ENCODE measurements at regions not wholly inside any gene's neighbourhood (a gene's known extent, or its start where the extent isn't known, plus 50 kb on each side); places are given as distances from the start of the nearest gene placed in this dataset.
A peak's percentile ranks its signal among the peaks of the same experiment; 100 is the strongest.

DNA sequence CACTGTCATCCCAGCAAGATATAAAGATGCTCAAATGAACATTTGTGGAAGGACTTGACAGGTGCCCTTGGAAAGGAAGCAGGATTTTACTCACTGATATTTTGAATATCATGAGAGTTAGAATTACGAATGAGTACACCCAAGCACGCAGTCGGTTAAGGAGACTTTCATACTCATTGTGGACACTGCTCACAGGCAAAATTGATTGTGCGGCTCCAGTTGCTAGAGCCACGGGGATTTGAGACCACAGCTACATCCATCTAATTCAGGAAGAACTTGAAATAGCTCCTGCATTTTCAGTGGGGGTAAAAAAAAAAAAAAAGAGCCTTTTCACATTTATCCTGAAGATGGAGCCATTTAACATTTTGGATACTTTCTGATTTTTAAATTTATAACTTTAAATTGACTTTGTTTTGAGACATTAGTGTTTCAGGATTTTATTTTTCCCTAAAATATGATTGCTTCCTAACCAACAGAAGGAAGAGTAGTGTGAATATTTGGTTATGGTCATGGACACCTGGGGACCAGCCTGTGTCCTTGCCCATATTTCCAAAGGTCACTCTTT is 1080.1 kb upstream of the EEF2KMT start:
- no peak for DNase-seq

DNA sequence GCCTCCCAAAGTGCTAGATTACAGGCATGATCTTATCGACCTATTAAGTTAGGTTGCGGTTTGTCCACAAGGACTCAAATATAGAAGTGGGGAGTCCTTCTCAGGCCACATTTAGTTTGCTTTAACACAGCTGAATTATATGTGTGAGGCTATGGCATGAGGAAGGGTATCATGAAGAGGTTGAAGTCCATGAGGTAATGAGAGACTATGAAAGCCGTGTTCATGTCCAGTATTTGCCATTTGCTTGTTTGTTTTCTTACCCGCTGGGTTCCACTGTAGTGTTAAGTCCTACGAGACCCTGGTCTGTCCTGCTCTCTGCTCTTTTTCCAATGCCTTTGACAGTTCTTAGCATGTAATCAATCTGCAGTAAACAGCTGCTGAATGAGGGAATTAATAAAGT is 1072.4 kb upstream of the EEF2KMT start:
- DNase-seq = no peak

DNA sequence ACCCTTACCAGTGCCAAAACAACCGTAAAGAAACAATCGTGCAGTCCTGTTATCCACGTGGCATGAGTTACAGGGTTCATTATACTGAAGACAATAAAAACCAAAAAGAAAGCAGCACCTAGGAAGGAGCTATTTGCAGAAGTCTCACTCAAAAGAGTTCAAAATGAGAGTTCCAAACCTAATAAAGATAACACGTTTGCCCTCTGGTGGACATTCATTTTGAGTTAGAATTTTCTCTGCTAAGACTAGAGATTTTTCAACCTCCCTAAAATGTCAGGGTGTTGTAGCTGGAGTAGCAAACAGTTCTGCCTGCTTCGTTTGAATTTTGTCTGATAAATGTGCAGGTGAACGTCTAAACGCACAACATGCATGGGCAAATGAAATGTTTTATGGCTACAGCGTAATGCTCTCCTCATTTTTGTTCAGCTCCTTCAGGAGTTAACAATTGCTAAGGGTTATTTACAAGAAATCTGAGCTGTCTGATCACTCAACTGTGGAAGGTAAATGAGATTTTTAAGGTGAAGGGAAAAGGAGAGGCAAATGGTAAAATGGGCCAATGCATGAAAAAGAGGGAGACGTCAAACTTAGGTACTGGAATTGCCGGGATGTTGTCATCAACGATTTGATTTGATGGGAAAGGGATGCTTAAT is 1067.9 kb upstream of the EEF2KMT start:
- peak; percentile 18 for DNase-seq

DNA sequence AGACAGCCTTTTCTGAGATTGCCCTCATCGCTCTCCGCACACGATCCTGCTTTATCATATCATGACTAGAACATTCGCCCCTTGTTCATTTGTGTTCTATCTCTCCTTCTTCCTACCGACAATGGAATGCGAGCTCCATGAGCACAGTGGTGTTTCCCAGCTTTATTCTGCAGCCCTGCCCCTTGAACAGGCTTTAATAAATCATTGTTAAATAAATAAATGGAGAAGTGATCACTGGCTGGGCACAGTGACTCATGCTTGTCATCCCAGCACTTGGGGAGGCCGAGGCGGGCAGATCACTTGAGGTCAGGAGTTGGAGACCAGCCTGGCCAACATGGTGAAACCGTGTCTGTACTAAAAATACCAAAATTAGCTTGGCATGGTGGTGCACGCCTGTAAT is 1063.3 kb upstream of the EEF2KMT start:
- no peak for DNase-seq

DNA sequence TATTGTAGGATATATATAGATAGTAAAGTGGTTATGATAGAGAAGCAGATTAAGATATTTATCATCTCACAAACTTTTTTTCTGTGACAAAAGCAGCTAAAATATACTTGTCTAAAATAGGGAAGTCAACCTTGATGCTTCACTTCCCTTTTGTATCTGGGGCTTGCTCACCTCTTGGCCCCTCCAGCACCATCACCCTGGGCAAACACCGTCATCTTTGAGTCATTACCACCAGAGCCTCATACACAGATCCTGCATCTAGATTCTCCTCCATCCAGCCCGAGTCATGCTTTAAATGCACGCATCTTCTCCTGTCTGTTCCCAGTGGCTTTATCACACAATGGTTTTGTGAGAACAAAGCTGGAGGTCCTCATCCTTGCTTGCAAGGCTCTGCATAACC is 1062.7 kb upstream of the EEF2KMT start:
- no peak for DNase-seq

DNA sequence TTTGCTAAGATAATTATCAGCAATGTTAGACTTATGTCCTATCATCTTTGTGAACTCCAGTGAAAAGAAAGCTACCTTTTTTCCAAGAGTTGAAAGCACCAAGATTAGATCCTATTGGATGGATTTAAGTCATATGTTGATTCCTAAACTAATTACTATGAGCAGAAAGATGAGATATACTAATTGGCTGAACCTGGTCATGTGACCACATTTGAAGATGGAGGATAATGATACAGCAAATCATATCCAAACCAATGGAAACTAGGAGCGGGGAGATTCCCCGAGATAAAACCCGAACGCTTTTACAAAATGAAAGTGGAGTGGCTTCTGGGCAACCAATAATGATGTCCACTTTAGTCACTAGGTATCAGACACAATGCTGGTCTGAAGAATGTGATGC is 1060.2 kb upstream of the EEF2KMT start:
- no peak for DNase-seq

DNA sequence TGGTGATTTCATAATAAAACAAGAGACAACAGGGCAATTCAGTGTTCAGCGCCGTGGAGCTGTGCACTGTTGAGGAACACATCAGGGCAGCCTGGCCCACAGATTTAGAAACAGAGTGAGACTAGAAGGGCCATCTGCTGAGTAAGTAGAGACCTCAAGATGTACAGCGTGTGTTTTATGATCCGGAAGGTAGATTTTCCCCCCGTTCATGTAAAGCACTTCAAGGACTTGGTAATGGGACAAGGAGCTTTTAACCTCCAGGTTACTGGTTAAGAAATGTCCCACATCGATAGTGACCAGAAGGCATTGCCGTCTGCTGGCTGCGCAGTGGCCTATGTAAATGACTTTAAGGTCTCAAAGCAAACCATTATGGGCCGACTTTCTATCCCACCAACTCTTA is 1057.7 kb upstream of the EEF2KMT start:
- DNase-seq = no peak

DNA sequence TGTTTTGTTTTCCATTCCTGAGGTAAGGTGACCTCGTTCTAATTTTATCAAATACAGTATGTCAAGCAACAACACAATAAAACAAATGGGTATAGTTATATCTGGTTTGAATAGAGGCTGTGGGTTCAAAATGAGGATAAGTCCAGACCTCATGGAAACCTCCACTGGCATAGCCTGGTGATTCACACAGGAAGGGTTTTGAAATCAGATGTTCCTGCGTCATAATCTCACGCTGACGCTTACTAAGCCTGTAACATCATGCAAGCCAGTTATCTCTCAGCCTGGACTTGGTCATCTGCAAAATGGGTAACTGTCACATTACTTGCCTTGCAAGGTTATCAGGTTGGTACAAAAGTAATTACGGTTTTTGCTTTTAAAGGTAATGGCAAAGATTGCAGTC is 1056.3 kb upstream of the EEF2KMT start:
- DNase-seq = no peak

DNA sequence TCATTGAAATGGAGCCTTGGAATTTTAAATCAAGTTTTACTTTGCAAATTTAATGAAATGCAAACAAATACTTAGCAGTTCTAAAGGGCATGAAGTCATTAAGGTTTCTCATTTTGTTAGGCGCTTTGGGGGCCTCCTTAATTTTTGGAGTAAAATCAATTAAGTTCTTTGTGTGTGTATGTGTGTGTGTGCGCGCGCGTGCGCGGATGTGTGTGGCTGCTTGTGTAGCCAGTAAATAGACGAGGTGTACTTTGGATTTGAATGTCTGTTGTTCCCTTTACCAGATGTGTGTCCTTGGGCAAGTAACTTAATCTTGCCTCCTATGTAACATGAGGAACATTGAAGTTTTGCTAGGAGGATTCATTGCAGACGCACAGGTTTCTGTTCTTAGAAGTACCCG is 1051.4 kb upstream of the EEF2KMT start:
- DNase-seq = no peak

DNA sequence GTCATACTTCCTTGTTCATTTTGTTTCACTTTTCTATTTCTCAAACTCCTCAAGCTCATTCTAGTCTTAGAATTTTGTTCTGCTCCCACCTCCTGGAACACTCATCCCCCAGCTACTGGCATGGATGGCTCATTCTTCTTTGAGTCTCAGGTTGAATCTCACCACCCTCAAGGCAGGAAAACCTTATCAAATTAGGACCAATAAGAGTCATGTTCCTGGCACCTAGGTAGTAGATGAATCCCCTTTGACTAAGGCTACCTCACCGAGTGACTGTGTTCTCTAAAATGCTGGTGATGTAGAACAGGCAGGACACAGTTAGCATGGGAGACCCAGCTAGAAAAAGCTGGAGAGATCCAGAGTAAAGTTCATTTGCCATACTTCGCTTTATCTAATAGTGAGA is 1050.8 kb upstream of the EEF2KMT start:
- no peak for DNase-seq

DNA sequence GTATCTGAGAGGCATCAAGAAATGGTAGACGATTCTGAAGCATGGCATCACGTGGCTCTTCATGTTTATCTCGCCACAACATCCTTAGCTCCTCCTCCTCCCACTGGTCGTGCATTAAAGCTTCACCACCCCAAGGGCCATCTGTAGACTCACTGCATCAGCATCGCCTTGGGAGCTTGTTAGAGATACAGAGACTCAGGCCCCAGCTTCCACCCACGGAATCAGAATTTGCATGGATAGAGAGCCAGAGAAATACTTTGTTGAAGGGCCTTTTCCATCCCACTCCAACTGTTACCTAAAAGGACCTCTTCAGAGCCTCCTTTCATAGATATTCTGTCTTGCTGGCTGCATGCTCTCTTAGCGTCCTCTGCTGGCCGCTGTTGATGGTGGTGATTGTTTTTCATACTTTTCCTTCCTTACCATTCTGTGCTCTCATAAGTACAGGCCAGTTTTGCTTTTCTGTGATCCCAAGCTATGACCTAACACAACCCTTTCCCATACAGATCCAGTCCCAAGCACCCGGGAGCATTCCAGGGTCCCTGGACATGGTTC is 1049.4 kb upstream of the EEF2KMT start:
- DNase-seq = no peak

DNA sequence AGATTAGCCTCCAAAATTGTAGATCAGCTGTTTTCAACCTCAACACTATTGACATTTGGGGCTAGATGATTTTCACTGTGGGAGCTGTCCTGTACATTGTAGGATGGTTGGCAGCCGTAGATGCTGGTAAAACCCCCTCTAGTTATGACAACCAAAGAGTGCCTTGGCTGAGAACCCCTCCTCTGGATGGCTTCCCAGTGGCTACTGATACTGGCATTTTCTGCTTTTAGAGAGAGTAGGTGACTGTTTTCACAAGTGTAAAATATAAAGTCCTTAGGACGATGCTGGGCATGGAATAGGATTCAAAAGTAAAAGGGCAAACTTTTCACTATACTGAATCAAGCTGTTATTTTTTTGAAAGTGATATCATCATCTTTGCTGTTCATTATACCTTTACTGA is 1048.8 kb upstream of the EEF2KMT start:
- DNase-seq = no peak

DNA sequence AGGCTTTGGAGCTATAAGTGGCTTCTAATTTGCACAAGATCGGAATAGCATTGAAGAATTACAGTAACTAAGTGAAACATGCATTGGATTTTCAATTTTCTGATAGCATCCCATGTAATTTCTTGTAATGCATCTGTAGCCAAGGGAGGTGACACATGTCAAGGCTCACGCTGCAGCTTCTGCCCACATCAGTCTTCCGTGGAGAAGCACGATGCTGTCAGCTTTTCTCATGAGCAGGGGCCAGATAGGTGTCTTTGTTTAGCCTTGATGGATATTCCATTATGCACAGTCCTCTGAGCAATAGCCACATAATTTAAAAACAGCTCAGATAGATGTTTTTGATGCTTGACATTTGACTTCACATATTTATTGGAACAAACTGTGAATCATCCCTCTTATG is 1046.9 kb upstream of the EEF2KMT start:
- no peak for DNase-seq

DNA sequence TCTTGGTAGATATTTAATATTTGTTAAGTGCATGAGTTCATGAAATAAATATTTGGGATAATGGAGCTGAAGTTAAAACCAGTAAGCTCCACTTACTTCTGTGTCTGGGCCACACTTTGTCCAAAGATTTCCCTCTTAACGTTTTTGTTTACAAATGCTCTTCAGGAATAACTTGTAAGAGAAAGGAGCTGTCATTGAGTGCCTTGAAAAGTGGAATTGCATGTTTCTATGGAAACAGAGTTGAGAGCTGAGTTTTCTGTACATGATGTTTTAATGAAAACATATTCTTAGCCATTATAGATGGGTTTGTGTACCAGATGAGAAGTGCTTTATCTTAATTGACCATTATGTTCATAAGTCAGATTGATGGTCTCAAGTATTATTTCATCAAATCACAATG is 1045.4 kb upstream of the EEF2KMT start:
- no peak for DNase-seq

DNA sequence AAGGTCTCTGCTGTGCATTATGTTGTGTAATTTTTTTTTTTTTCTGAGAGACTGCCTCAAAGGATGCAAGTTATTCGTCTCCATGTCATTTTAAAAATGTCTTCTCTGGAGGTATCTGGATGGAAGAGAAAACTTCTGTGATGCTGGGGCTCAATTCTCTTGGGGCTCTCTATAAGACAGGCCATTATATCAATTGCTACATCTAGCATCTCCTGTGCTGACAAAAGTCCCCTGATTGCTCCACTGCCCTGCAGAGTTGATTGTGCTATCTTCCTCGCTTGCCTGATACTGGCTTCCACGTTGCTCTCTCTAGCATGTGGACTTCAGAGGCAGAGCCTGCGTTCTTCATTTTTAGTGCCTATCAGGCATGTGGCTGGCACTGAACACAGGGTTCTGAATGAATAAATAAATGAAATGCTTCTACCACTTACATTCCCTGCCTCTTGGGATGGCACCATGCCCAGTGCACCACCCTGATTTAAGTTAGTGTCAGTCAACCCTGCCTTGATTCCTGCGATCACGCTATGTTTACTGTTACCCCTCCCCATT is 1035.5 kb upstream of the EEF2KMT start:
- no peak for DNase-seq

DNA sequence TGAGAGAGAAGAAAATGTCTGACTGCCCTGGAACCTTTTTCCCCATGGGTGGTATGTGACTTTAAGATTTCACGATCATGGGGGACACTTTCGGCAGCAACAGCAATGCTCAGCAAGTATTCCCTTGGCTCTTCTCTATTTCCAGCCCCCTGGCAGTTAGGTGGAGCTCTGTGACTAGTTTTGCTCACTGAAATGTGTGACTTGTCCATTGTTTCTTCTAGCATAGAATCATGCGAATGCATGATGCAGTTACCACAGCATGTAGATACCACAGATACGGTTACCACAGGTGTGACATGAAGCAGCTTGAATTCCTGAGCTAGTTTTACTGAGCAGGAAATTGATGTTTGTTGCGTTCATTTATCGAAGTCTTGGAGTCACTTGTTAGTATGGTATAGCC is 1034.5 kb upstream of the EEF2KMT start:
- no peak for DNase-seq

DNA sequence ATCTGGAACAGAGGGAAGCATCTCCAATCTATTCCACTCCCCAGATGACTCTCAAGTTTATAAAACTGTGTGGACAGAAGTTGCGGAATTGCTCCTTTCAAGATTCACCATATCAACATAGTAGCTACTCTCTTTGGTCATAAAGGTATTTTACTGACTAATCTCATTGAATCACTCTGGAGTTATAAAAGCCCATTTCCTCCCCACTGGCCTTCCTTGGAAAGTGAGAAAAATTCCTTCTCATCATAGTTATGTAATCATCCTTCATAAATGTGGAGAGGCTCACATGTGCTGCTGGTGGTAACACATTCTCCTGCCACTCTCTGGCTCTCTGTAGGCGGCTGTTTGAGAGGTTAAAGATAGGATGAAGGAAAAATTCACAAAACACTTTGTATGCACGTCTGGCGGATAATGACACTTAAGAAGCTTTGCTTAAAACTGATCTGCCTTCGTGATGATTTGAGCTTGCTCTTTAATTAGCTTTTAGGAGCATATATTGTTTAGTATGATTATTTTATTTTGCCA is 1034.0 kb upstream of the EEF2KMT start:
- DNase-seq = no peak

DNA sequence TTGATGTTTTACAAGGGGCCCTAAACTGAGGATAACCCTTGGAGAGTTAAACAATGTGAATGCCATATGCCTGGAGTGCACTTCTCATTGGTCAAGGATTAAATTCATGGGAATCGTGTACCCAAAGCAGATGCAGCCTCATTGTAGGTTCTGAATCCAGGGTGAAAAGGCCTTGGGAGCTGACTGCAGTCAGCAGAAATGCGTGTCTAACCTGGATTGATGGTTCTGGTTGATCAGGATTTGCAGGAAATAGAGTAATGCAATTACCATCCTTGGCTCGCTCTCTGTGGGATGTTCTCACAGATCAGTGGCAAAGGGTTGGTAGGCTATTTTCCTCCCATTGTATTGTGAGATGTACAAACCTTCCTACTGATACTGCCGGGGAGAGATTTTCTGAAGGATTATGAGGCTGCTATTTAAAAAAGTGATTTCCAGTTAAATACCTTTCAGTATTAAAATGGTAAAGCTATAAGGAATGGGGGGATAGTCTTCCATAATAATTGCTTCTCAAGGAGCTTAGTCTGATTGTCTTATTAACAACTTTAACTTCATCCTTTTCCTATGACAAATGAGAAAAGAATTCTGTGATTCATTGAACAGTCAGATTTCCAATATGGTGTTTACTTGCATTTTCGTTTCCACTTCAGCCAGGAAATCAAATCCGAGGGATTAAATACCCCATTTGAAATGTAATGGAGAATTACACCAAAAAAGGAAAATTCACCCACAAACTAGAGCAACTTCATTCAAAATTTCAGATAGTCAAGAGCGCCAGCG is 1028.1 kb upstream of the EEF2KMT start:
- no peak for DNase-seq

DNA sequence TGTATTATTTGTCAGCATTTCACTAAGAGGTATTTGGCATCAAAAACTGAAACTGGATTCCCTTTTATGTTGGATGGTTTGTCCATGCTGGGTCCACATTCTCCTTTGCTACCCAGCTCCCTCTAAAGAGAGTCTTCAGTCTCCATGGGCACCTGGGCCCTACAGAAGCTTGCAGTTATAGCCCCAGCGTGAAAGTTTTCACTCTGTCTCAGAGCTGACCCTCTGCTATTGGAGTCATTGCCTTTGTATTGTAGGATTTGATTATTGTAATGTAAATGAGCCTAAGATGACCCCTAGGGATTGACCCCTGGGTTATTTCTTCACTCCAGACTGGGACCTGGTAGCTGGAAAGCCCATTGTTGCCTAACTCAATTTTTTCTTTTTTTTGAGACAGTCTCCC is 1026.5 kb upstream of the EEF2KMT start:
- no peak for DNase-seq

DNA sequence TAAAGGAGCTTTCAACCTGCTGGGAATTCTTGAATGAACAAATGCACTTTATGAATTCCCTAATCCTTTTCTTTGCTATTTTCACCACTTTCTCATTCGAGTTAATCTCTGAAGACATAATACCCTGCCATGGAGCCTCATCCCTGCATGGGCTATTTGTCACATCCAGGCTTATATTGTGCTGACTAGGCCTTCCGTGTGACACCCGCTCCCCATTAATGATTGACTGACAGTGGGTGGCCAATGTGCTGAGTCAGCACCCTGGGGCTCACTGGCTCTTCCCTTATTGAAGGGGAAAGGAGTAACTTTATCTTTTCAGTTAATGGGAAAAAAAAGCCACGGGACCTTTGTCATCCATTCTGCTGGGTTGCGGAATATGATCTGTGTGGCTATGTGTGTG is 1024.8 kb upstream of the EEF2KMT start:
- no peak for DNase-seq

DNA sequence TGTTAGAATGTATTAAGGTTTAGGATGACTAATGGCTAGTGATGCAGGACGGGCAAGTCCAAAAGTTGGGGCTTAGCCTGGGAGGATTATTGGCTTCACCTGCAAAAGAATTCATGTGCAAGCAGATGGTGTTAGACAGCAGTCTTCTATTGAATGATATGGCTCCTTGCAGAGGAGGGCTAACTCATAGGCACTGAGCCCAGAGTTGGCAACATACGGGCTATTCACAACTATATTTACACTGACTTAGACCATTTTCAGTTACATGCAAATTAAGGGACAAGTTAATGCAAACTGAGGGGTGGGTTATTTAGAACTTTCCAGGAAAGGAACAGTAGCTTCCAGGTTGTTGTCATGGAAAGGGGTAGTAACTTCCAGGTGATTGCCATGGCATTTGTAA is 1017.1 kb upstream of the EEF2KMT start:
- no peak for DNase-seq

DNA sequence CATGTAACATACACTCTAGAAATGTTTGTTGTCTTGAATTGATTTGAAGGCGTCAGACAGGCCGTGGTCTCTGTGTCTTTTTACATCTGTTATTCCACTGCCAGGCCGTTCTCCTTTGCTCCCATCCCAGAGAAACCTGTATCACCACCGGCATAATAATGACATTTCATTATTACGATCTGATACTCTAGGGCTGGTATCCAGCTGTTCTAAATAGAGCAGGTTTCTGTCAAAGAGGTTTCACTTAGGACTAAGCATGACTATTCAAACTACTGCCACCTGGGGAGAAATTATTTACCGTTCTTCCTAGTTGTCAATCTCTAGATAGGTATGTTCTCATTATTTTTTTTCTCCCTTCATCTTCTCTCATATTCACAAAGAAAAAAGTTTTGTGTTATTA is 1016.2 kb upstream of the EEF2KMT start:
- DNase-seq = no peak

DNA sequence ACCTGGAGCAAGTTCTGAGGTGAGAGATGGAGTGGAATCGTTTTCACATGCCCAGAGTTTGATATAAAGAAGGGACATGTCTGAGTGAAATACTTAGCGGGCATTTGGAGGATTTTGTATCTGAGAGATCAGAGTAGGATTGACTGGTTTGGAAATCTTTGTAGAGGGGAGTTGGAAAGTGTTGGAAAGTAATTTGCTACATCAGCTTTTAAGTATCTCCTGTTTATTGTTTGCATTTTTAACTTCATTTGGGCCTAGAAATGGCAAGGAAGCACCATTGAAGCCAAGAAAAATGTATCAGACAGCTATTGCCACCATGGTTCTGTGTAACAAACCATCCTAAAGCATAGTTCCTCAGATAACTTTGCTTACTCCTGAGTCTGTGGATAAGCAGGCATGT is 1015.1 kb upstream of the EEF2KMT start:
- DNase-seq = no peak

DNA sequence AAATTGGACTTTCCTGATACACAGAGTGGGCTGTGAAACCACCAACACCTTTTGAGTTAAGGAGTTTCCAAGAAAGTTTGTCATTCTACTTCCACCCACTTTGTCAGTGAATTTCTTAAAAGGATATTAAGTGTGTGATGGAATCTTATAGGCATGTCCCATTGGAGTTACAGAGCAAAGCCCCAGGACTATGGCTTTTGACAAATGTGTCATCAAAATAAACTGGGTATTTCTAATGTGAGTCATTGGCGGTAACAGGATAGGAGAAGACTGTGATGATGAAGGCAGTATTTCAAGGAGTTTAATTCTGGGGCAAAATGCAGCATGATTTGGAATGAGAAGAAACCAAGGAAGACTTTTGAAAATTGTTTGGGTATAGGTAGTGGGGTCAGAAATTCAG is 1013.8 kb upstream of the EEF2KMT start:
- no peak for DNase-seq

Data from midbrain (tissue), 1 donor.